Lower leg skin (tissue), 4 donors: ENCODE measurements at regions not wholly inside any gene's neighbourhood (a gene's known extent, or its start where the extent isn't known, plus 50 kb on each side); places are given as distances from the start of the nearest gene placed in this dataset.

Experiments
- DNase-seq, 2 donors: peaks; one replicate each; pipeline ENCODE4 v3.0.0-alpha.2; 2019; ENCODE audit warnings: low spot score in 2 of 2
- H3K4me3 ChIP-seq: fragments of 200-600 bp; sonication (generic); 2 replicates; pipeline ENCODE4 v1.5.1; 2017; ENCODE audit warnings: mild to moderate bottlenecking, low read depth; ENCODE audit not compliant: poor library complexity, severe bottlenecking
- POLR2A ChIP-seq, 2 donors: fragments of 450-650 bp; IDR thresholded peaks; one replicate each; pipeline ENCODE4 v1.6.1; 2016 to 2017; ENCODE audit warnings: antibody characterized with exemption in 2 of 2, mild to moderate bottlenecking in 1 of 2, moderate library complexity in 1 of 2
- WGBS, 2 donors: methylation state at CpG; one replicate each; pipeline ENCODE4 v1.1.5; 2018; 5-methylcytosine and 5-hydroxymethylcytosine counted together
- intact Hi-C: fragments of 100-400 bp; cut with DNase I; formaldehyde crosslinking; loops from one replicate; pipeline ENCODE4 v1.15.0; 2023; ENCODE audit warnings: low total_unique reads
- TF ChIP-seq, protein P1 (sequence below), 3 donors: fragments of 450-650 bp; IDR thresholded peaks; one replicate each; pipeline ENCODE4 v1.5.1; 2016; ENCODE audit warnings: antibody characterized with exemption in 3 of 3, mild to moderate bottlenecking in 3 of 3, moderate library complexity in 2 of 3

DNA sequence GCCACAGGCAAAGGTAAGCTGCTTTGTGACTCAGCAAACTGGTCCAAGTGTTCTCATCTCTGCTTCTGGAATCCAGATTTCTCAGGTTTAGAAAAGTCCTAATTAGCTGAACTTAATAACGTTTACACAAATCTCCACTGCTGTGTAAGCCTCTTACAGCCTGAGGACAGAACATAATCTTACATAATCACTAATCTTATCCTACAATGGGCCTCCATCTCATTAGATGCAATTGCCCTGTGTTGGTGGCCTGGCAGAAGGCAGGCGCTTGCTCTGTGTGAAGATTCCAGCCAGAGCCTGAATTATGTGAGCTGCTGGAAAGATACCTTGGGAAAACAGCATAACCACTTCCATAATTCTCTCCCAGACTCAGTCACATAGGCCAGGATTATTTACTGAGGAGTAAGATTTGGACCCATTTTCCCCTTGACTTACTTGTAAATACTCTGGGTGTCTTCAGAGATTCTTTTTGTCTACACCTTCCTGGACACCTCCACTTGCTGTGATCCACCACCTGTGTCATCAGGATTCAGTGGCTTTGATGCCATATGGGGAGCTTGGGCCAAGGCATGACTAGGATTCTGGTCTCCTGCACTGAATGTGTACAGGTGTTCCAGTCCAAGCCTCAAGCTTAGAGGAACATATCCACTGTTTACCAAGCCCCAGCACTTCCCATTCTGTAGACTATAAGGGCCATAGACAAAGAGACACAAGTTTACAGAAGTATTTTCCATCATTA, 104.4 kb downstream of the C6orf118 start:
- no peak overlapping the region for H3K4me3 ChIP-seq
- intact Hi-C loops: no loop called here
- TF ChIP-seq POLR2A (IDR thresholded peaks at IDR 0.05): no peak
- TF ChIP-seq, protein P1, sequence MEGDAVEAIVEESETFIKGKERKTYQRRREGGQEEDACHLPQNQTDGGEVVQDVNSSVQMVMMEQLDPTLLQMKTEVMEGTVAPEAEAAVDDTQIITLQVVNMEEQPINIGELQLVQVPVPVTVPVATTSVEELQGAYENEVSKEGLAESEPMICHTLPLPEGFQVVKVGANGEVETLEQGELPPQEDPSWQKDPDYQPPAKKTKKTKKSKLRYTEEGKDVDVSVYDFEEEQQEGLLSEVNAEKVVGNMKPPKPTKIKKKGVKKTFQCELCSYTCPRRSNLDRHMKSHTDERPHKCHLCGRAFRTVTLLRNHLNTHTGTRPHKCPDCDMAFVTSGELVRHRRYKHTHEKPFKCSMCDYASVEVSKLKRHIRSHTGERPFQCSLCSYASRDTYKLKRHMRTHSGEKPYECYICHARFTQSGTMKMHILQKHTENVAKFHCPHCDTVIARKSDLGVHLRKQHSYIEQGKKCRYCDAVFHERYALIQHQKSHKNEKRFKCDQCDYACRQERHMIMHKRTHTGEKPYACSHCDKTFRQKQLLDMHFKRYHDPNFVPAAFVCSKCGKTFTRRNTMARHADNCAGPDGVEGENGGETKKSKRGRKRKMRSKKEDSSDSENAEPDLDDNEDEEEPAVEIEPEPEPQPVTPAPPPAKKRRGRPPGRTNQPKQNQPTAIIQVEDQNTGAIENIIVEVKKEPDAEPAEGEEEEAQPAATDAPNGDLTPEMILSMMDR (IDR thresholded peaks at IDR 0.05): no peak
- DNase-seq: no peak
- WGBS, 2 donors: 65 to 66% methylated on average over 2 of the region's 2 CpGs

DNA sequence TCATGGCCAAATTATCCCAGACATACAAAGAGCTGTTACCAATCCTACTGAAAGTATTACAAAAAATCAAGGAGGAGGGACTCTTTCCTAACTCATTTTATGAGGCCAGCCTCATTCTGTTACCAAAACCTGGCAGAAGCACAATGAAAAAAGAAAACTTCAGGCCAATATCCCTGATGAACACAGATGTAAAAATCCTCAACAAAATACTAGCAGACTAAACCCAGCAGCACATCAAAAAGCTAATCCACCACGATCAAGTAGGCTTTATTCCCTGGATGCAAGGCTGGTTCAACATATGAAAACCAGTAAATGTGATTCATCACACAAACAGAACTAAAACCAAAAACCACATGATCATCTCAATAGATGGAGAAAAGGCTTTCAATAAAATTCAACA, 109.2 kb downstream of the C6orf118 start:
- intact Hi-C loops: no loop called here
- no peak overlapping the region for H3K4me3 ChIP-seq
- TF ChIP-seq, protein P1 (IDR thresholded peaks at IDR 0.05): no peak
- TF ChIP-seq POLR2A (IDR thresholded peaks at IDR 0.05): no peak
- 56 to 80% methylated on average over 1 of the region's 1 CpG for WGBS, 2 donors
- DNase-seq: no peak

DNA sequence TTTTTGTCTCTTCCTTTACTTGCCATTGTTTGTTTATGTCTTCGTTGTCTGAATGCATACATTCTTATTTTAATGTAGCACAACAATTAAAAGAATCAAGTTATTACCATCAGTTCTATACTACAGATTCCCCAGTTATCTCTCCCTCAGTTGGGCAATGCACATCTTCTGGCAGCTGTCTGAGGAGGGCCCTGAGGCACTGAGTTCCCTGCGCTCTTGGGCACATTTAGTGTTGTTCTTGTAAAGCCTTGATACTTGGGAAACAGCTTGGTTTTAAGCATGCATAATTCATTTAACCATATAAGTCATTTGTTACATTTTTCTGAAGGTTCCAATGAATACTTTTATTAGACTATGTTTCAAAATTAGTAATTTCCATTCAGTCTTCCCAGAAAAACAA, 117.9 kb downstream of the C6orf118 start:
- 79 to 80% methylated on average over 2 of the region's 2 CpGs for WGBS, 2 donors
- intact Hi-C loops: no loop called here
- DNase-seq: no peak
- H3K4me3 ChIP-seq: no peak overlapping the region
- no peak for TF ChIP-seq POLR2A (IDR thresholded peaks at IDR 0.05)
- TF ChIP-seq, protein P1 (IDR thresholded peaks at IDR 0.05): no peak

DNA sequence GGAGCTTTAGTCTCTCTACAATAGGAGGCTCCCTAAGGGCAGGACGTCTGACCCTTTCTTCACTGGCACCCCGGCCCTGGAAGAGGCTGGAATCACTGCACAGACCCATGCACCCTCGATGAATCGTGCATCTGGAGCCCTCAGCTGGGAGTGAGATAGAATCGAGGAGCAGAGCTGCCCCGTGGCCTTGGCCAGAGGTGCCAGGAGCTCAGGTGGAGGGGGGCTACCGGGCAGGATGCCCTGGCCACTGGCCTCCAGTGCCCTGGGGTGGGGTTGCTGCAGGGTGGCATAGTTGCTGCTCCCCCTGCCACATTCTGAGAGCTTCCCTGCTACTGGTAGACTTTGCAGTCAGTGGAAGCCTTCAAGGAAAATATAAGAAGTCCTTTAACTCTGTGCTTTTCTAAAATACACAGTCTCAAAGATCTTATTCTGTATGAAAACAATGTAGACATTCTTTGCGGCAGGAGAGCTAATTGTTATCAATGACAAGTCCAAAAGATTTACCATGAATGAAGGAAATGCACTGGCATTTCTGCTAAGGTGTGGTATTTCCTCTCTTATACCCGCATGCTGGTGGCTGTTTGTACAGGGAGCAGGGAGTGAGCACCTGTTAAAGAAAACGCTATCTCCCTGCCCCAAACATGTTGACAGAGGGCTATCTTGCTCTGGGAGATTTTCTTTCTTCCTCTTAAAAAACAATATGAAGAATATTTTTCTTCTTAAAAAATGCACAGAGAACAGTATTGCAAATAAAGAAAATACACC, 122.8 kb downstream of the C6orf118 start:
- WGBS, 2 donors: 66 to 73% methylated on average over 7 to 10 of the region's 10 CpGs
- H3K4me3 ChIP-seq: no peak overlapping the region
- DNase-seq: no peak
- TF ChIP-seq POLR2A (IDR thresholded peaks at IDR 0.05): no peak
- TF ChIP-seq, protein P1 (IDR thresholded peaks at IDR 0.05): no peak
- intact Hi-C loops: no loop called here

DNA sequence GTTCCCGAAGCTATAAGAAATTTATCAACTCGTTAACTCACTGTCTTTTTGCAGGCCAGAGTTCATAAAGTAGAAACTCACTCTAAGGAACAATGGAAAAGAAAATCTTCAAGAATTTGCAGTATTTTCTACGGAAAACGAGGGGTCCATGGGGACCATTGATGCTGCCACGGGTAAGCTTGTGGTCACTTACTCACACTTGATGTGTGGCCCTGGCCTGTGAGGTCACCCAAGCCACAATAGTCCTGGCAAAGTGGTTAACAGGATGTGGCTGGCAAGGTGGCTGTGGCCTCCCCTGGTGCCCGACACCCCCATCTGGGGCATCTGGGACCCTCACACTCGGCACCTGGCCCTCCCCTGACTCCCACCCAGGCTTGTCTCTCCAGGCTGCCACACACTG, 123.4 kb downstream of the C6orf118 start:
- DNase-seq: no peak
- no peak overlapping the region for H3K4me3 ChIP-seq
- no peak for TF ChIP-seq POLR2A (IDR thresholded peaks at IDR 0.05)
- TF ChIP-seq, protein P1 (IDR thresholded peaks at IDR 0.05): no peak
- WGBS, 2 donors: 90 to 91% methylated on average over 7 of the region's 7 CpGs
- intact Hi-C loops: no loop called here
